BLaER1 (cell line): ENCODE measurements at regions not wholly inside any gene's neighbourhood (a gene's known extent, or its start where the extent isn't known, plus 50 kb on each side); places are given as distances from the start of the nearest gene placed in this dataset.
A peak's percentile ranks its signal among the peaks of the same experiment; 100 is the strongest.

Source experiments
- H3K27ac ChIP-seq: shearing (Covaris generic); formaldehyde crosslinking; 2 replicates; pipeline ENCODE4 v1.8.1; 2022
- H3K27me3 ChIP-seq: shearing (Covaris generic); formaldehyde crosslinking; 2 replicates; pipeline ENCODE4 v1.8.1; 2022
- H3K36me3 ChIP-seq: shearing (Covaris generic); formaldehyde crosslinking; 2 replicates; pipeline ENCODE4 v1.8.1; 2022
- H3K4me1 ChIP-seq: shearing (Covaris generic); formaldehyde crosslinking; 2 replicates; pipeline ENCODE4 v1.8.1; 2022
- H3K4me2 ChIP-seq: shearing (Covaris generic); formaldehyde crosslinking; 2 replicates; pipeline ENCODE4 v1.8.1; 2022
- H3K4me3 ChIP-seq: shearing (Covaris generic); formaldehyde crosslinking; 2 replicates; pipeline ENCODE4 v1.8.1; 2022
- H3K9ac ChIP-seq: shearing (Covaris generic); formaldehyde crosslinking; 2 replicates; pipeline ENCODE4 v1.8.1; 2022
- H3K9me3 ChIP-seq: shearing (Covaris generic); formaldehyde crosslinking; 2 replicates; pipeline ENCODE4 v1.8.1; 2022
- H4K20me1 ChIP-seq: shearing (Covaris generic); formaldehyde crosslinking; 2 replicates; pipeline ENCODE4 v1.8.1; 2022
- Cebpa-rat ChIP-seq: shearing (Covaris generic); IDR thresholded peaks from 2 replicates; pipeline ENCODE4 v1.8.1; 2022

DNA sequence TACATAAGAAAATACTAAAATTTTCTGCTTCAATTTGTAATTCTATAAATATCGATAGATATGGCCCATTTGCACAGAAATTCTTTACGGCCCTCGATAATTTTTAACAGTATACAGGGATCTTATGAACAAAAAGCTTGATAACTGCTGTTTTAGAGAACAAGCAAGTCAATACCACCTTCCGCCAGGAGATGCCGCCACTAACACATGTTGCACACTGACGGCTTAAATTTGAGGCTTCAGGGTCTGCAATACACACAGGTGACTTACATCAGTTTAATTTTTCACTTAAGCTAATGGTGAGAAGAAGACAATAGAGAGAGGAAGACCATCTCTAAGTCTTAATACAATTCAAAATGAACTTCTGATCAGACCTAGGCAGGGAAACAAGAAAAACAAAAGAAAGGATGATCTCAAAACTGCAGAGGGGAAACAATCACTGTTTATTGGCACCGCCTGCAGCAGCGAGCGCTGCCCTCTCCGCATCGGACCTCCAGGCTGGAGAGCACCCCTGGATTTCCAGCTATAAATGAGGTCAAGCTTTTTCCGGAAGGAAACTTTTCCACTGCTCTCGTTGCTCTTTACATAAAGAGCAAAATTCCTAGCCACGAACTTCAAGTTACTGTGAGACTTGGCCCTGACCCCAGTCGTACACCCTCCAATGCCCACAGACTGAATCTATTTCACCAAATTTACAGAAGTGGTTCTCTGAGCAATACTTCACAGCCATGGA, 53.9 kb downstream of the OTOR start:
- no peak for TF ChIP-seq Cebpa-rat
- no peak overlapping the region for H3K27ac ChIP-seq
- H3K4me3 ChIP-seq = no peak overlapping the region
- peaks cover 8% of the 10 kb centered on the region for H3K4me1 ChIP-seq
- no peak overlapping the region for H3K9ac ChIP-seq
- H3K36me3 ChIP-seq = no peaks in the 10 kb centered on the region
- no peaks in the 10 kb centered on the region for H4K20me1 ChIP-seq
- no peaks in the 10 kb centered on the region for H3K27me3 ChIP-seq
- no peaks in the 10 kb centered on the region for H3K9me3 ChIP-seq
- no peak overlapping the region for H3K4me2 ChIP-seq

DNA sequence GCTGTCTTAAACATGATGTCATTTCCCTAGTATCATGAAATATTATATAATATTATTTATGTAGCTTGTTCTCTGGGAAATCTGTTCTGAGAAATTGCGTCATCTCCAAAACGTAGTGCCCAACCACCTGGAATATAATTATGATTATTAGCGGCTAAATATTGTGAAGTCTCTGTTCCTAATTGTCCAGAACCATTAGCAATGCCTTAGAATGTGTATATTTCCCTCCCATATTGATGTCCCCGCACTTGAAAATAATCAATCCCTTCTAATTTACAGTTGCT, 54.4 kb downstream of the OTOR start:
- Histone ChIP-seq H3K4me1 (peaks cover 8% of the 10 kb centered on the region), H3K9ac (no peak overlapping the region), H3K4me2 (no peak overlapping the region), H3K4me3 (no peak overlapping the region), H3K9me3 (no peaks in the 10 kb centered on the region), H3K27ac (no peak overlapping the region), H3K27me3 (no peaks in the 10 kb centered on the region), H4K20me1 (no peaks in the 10 kb centered on the region), H3K36me3 (no peaks in the 10 kb centered on the region)
- peak; percentile 14; the same call in 1 of the 2 replicates for TF ChIP-seq Cebpa-rat

DNA sequence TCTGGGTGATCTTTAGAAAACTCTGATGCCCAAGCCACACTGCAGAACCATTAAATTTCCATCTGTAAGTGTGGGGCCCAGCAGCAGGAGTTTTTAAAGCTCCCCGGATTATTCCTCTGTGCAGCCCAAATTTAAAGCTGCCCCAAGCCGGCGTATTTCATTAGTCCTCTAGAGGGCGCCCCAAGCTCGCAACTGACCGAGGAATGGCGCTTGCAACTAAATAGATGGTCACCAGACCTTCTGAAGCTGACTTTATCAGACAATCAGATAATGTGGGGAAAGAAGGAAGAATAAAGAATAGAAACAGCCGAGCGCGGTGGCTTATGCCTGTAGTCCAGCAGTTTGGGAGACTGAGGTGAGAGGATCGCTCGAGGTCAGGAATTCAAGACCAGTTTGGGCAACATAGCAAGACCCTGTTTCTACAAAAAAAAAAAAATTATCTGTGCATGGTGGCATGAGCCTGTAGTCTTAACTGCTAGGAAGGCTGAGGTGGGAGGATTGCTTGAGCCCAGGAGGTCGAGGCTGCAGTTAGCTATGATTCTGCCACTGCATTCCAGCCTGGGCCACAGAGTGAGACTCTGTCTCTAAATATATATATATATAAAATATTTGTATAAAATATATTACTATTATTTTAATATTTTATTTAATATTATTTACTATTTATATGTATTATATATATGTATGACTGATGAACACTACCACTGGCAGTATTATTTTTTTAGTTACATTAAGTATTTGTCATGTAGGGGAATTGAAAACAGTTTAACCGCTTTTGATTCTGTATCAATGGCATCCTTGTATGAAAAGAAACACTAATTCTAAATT, 56.0 kb downstream of the OTOR start:
- H3K4me3 ChIP-seq = no peak overlapping the region

GRCh38 chr20:16804793-16805187, 56.6 kb downstream of the OTOR start:
- H3K4me2 ChIP-seq = no peak overlapping the region
- no peaks in the 10 kb centered on the region for H3K36me3 ChIP-seq
- H3K27me3 ChIP-seq = no peaks in the 10 kb centered on the region

More for the DNA sequence above, 56.0 kb downstream of the OTOR start:
- H3K27me3 ChIP-seq = no peaks in the 10 kb centered on the region
- peaks cover 8% of the 10 kb centered on the region for H3K4me1 ChIP-seq
- H3K27ac ChIP-seq = no peak overlapping the region
- H3K9me3 ChIP-seq = no peaks in the 10 kb centered on the region
- TF ChIP-seq Cebpa-rat = no peak
- H3K9ac ChIP-seq = no peak overlapping the region
- no peaks in the 10 kb centered on the region for H3K36me3 ChIP-seq
- H3K4me2 ChIP-seq = no peak overlapping the region
- no peaks in the 10 kb centered on the region for H4K20me1 ChIP-seq

GRCh38 chr20:16806061-16806460, 57.9 kb downstream of the OTOR start:
- H3K27ac ChIP-seq = no peak overlapping the region

More at GRCh38 chr20:16804793-16805187, 56.6 kb downstream of the OTOR start:
- Histone ChIP-seq H3K4me3 (no peak overlapping the region), H4K20me1 (no peaks in the 10 kb centered on the region), H3K9ac (no peak overlapping the region), H3K9me3 (no peaks in the 10 kb centered on the region), H3K27ac (no peak overlapping the region), H3K4me1 (peaks cover 8% of the 10 kb centered on the region)
- TF ChIP-seq Cebpa-rat = no peak

DNA sequence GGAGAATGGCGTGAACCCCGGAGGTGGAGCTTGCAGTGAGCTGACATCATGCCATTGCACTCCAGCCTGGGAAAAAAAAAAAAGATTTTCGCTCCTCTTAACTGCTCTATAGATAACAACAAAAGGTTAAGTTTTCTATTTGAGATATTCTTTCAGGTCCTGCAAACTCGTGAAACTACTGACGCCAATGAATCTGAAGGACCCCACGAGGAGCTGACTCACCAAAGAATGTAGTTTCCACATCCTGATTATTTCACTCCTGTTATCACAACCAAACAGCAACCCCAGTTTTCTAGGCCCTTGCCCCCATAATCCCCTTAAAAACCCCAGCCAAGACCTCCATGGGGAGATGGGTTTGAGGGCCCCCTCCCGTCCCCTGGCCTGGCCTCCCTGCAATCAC, 58.7 kb downstream of the OTOR start:
- Histone ChIP-seq H3K9me3 (no peaks in the 10 kb centered on the region), H3K27me3 (no peaks in the 10 kb centered on the region), H3K4me2 (no peak overlapping the region), H3K27ac (no peak overlapping the region), H3K4me1 (peaks cover 8% of the 10 kb centered on the region), H3K9ac (no peak overlapping the region), H4K20me1 (no peaks in the 10 kb centered on the region), H3K4me3 (no peak overlapping the region), H3K36me3 (no peaks in the 10 kb centered on the region)
- no peak for TF ChIP-seq Cebpa-rat

More at GRCh38 chr20:16806061-16806460, 57.9 kb downstream of the OTOR start:
- Histone ChIP-seq H4K20me1 (no peaks in the 10 kb centered on the region), H3K4me3 (no peak overlapping the region), H3K36me3 (no peaks in the 10 kb centered on the region), H3K9ac (no peak overlapping the region), H3K4me1 (peaks cover 8% of the 10 kb centered on the region), H3K9me3 (no peaks in the 10 kb centered on the region), H3K4me2 (no peak overlapping the region), H3K27me3 (no peaks in the 10 kb centered on the region)
- TF ChIP-seq Cebpa-rat = no peak

- no peak for TF ChIP-seq Cebpa-rat
- no peak overlapping the region for H3K27ac ChIP-seq
- no peaks in the 10 kb centered on the region for H3K27me3 ChIP-seq
- no peak overlapping the region for H3K9ac ChIP-seq
- H3K4me1 ChIP-seq = peaks cover 8% of the 10 kb centered on the region
- H3K9me3 ChIP-seq = no peaks in the 10 kb centered on the region
- H3K4me3 ChIP-seq = no peak overlapping the region
- no peaks in the 10 kb centered on the region for H4K20me1 ChIP-seq
- H3K36me3 ChIP-seq = no peaks in the 10 kb centered on the region
- H3K4me2 ChIP-seq = no peak overlapping the region
These were observed 60.6 kb downstream of the OTOR start for GRCh38 chr20:16808796-16809195.

- no peaks in the 10 kb centered on the region for H3K9me3 ChIP-seq
- H3K36me3 ChIP-seq = no peaks in the 10 kb centered on the region
- H3K27me3 ChIP-seq = no peaks in the 10 kb centered on the region
- no peak overlapping the region for H3K27ac ChIP-seq
- no peak overlapping the region for H3K9ac ChIP-seq
- no peak overlapping the region for H3K4me2 ChIP-seq
- H4K20me1 ChIP-seq = no peaks in the 10 kb centered on the region
- H3K4me3 ChIP-seq = no peak overlapping the region
- peaks cover 8% of the 10 kb centered on the region for H3K4me1 ChIP-seq
- TF ChIP-seq Cebpa-rat = no peak
These were observed 62.1 kb downstream of the OTOR start for GRCh38 chr20:16810216-16810615.

DNA sequence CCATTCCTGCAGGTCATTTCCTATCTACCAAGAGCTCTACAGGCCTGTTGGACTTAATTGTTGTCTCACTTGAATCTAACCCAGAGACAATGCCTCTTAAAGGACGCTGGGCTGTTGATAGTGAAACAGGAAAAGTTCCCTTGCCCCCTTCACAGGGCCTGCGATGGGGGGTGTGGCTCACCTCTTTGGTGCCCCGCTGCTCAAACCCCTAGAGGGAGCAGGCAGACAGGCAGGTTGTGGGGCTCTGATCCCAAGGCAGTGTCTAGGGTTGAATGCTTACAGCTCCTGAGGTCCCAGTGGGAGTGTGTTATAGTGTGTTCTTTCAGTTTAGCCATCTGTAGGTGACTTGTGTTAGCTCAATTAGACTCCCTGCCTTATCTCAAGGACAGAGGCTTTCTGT, 68.0 kb downstream of the OTOR start:
- Histone ChIP-seq H4K20me1 (no peaks in the 10 kb centered on the region), H3K4me3 (no peak overlapping the region), H3K4me2 (peak overlapping the region; percentile 28; the same call in 1 of the 2 replicates), H3K4me1 (peaks cover 7% of the 10 kb centered on the region), H3K27me3 (no peaks in the 10 kb centered on the region), H3K27ac (no peak overlapping the region), H3K9me3 (no peaks in the 10 kb centered on the region), H3K9ac (no peak overlapping the region), H3K36me3 (no peaks in the 10 kb centered on the region)
- no peak for TF ChIP-seq Cebpa-rat

GRCh38 chr20:16819483-16819882, 71.3 kb downstream of the OTOR start:
- H3K9ac ChIP-seq = no peak overlapping the region
- no peak overlapping the region for H3K4me2 ChIP-seq
- no peak overlapping the region for H3K27ac ChIP-seq
- H3K36me3 ChIP-seq = no peaks in the 10 kb centered on the region
- H4K20me1 ChIP-seq = no peaks in the 10 kb centered on the region
- H3K4me3 ChIP-seq = no peak overlapping the region
- peaks cover 7% of the 10 kb centered on the region for H3K4me1 ChIP-seq
- H3K27me3 ChIP-seq = no peaks in the 10 kb centered on the region
- TF ChIP-seq Cebpa-rat = no peak
- H3K9me3 ChIP-seq = peaks cover 19% of the 10 kb centered on the region
